SU-DHL-6 (cell line): ENCODE measurements at regions not wholly inside any gene's neighbourhood (a gene's known extent, or its start where the extent isn't known, plus 50 kb on each side); places are given as distances from the start of the nearest gene placed in this dataset.

Source experiments
- H2AFZ ChIP-seq: fragments of 200-600 bp; sonication (generic); 2 replicates; pipeline ENCODE4 v1.6.1; 2014; ENCODE audit warnings: low read depth, mild to moderate bottlenecking, moderate library complexity, mixed read lengths, antibody characterized with exemption, low read length; ENCODE audit not compliant: severe bottlenecking
- H3F3A ChIP-seq: fragments of 200-600 bp; shearing (Covaris generic); 2 replicates; pipeline ENCODE4 v1.6.0; 2016; ENCODE audit warnings: antibody characterized with exemption, mild to moderate bottlenecking; ENCODE audit not compliant: insufficient read depth
- H3K27ac ChIP-seq: fragments of 200-600 bp; sonication (generic); 2 replicates; pipeline ENCODE4 v1.5.1; 2016; ENCODE audit warnings: low read depth, mild to moderate bottlenecking, low read length, moderate library complexity, mixed read lengths
- H3K27me3 ChIP-seq: fragments of 200-600 bp; sonication (generic), shearing (Covaris generic); 2 replicates; pipeline ENCODE4 v1.6.0; 2014; ENCODE audit warnings: mild to moderate bottlenecking, low read length
- H3K36me3 ChIP-seq: fragments of 200-600 bp; sonication (generic); 2 replicates; pipeline ENCODE4 v1.6.1; 2014; ENCODE audit warnings: mild to moderate bottlenecking, low read length, mixed read lengths
- H3K4me2 ChIP-seq: fragments of 300-600, 200-600 bp; shearing (Covaris generic), sonication (generic); 2 replicates; pipeline ENCODE4 v1.6.0; 2014; ENCODE audit warnings: low read length, low read depth, mild to moderate bottlenecking; ENCODE audit not compliant: poor library complexity, severe bottlenecking
- H3K4me3 ChIP-seq: fragments of 200-600 bp; sonication (generic); 2 replicates; pipeline ENCODE4 v1.5.1; 2014; ENCODE audit warnings: antibody characterized with exemption, low read length, mild to moderate bottlenecking, mixed read lengths; ENCODE audit not compliant: insufficient read depth, poor library complexity, severe bottlenecking
- H3K79me2 ChIP-seq: fragments of 200-600 bp; sonication (generic); 2 replicates; pipeline ENCODE4 v1.6.1; 2014; ENCODE audit warnings: mild to moderate bottlenecking, low read length, moderate library complexity; ENCODE audit not compliant: insufficient read depth
- H3K9ac ChIP-seq: fragments of 200-600 bp; sonication (generic); 2 replicates; pipeline ENCODE4 v1.7.0; 2014; ENCODE audit warnings: mild to moderate bottlenecking, low read length
- H3K9me2 ChIP-seq: fragments of 200-600 bp; sonication (generic); replicated peaks from 2 replicates; pipeline ENCODE4 v1.6.1; 2014; ENCODE audit warnings: low read length; ENCODE audit not compliant: insufficient read depth
- H3K9me3 ChIP-seq: fragments of 200-600 bp; sonication (generic); 2 replicates; pipeline ENCODE4 v1.6.1; 2014; ENCODE audit warnings: low read length, mixed read lengths; ENCODE audit not compliant: insufficient read depth
- H4K20me1 ChIP-seq: fragments of 200-600 bp; sonication (generic); 2 replicates; pipeline ENCODE4 v1.6.1; 2014; ENCODE audit warnings: low read depth, mild to moderate bottlenecking, antibody characterized with exemption, low read length, moderate library complexity, mixed read lengths
- EZH2phosphoT487 ChIP-seq: fragments of 200-600 bp; sonication (generic), shearing (Covaris generic); conservative IDR thresholded peaks from 2 replicates; pipeline ENCODE4 v1.6.1; 2018; ENCODE audit warnings: mild to moderate bottlenecking, antibody characterized with exemption, low read length, moderate library complexity, mixed read lengths
- TF ChIP-seq, protein P1 (sequence below): fragments of 200-600 bp; sonication (generic); IDR thresholded peaks from one replicate; pipeline ENCODE4 v1.5.1; 2017; ENCODE audit warnings: antibody characterized with exemption, mild to moderate bottlenecking, low read length, moderate library complexity; ENCODE audit not compliant: insufficient read depth, poor library complexity, severe bottlenecking

DNA sequence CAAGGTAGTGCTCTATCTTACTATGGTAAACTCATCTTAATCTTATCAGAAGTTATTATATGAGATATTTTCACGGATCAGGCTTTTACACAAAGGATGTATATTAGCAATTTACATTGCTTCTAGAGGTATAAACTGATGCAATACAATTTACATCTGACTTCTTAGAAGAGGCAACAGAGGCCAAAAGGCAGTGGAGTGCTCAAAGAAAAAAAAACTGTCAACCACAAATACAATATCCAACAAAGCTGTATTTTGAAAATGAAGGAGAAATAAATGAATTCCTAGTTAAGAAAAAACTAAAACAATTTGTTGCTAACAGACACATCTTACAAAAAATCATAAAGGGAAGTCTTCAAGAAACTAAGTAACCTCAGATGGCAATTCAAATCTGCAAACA, 1031.5 kb upstream of the CNTNAP5 start:
- Histone ChIP-seq H3F3A (no peaks in the 10 kb centered on the region), H2AFZ (no peak overlapping the region), H3K9me2 (no peaks in the 10 kb centered on the region), H4K20me1 (no peaks in the 10 kb centered on the region), H3K9me3 (no peaks in the 10 kb centered on the region), H3K4me3 (no peak overlapping the region), H3K36me3 (no peaks in the 10 kb centered on the region), H3K27ac (no peak overlapping the region), H3K4me2 (no peak overlapping the region), H3K27me3 (no peaks in the 10 kb centered on the region), H3K9ac (no peak overlapping the region), H3K79me2 (no peaks in the 10 kb centered on the region)
- no peak for TF ChIP-seq EZH2phosphoT487
- TF ChIP-seq, protein P1, sequence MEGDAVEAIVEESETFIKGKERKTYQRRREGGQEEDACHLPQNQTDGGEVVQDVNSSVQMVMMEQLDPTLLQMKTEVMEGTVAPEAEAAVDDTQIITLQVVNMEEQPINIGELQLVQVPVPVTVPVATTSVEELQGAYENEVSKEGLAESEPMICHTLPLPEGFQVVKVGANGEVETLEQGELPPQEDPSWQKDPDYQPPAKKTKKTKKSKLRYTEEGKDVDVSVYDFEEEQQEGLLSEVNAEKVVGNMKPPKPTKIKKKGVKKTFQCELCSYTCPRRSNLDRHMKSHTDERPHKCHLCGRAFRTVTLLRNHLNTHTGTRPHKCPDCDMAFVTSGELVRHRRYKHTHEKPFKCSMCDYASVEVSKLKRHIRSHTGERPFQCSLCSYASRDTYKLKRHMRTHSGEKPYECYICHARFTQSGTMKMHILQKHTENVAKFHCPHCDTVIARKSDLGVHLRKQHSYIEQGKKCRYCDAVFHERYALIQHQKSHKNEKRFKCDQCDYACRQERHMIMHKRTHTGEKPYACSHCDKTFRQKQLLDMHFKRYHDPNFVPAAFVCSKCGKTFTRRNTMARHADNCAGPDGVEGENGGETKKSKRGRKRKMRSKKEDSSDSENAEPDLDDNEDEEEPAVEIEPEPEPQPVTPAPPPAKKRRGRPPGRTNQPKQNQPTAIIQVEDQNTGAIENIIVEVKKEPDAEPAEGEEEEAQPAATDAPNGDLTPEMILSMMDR, result no peak

DNA sequence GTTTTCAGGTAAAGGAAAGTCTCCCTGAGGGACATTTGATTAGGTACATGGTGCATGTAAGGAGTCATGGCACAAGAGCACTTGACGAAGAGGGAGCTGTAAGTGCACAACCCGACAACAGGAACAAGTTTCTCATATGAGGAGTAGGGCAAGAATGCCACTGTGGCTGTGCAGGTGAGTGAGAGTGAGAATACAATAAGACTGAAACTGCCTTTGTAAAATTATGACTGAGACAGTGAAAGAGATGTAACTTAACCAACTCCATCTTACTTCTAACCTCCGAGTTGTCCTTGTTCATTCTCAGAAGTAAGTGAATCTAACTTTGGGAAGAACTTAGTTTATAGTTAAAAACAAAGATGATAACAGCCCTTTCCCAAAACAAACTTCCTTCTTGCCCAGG, 1025.8 kb upstream of the CNTNAP5 start:
- no peaks in the 10 kb centered on the region for H4K20me1 ChIP-seq
- no peak overlapping the region for H3K4me3 ChIP-seq
- H2AFZ ChIP-seq, result no peak overlapping the region
- TF ChIP-seq, protein P1, result no peak
- TF ChIP-seq EZH2phosphoT487, result no peak
- no peaks in the 10 kb centered on the region for H3K27me3 ChIP-seq
- no peaks in the 10 kb centered on the region for H3K9me2 ChIP-seq
- no peaks in the 10 kb centered on the region for H3F3A ChIP-seq
- H3K4me2 ChIP-seq, result no peak overlapping the region
- no peak overlapping the region for H3K9ac ChIP-seq
- no peaks in the 10 kb centered on the region for H3K9me3 ChIP-seq
- no peaks in the 10 kb centered on the region for H3K36me3 ChIP-seq
- H3K27ac ChIP-seq, result no peak overlapping the region
- no peaks in the 10 kb centered on the region for H3K79me2 ChIP-seq

DNA sequence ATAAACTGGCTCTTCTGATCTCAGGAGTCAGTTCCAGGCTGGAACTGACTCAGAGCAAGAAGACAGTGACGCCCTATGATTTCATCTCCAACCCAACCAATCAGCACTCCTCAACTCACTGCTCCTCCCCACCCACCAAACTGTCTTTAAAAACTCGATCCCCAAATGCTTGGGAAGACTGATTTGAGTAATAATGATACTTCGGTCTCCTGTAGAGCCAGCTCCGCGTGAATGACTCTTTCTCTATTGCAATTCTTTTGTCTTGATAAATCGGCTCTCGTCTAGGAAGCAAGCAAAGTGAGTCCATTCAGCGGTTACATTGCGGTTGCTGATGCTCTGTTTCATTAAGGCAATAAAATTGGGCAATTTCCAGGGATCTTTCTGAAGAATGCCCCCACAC, 1025.3 kb upstream of the CNTNAP5 start:
- Histone ChIP-seq H3K9me2 (no peaks in the 10 kb centered on the region), H3K4me3 (no peak overlapping the region), H3F3A (no peaks in the 10 kb centered on the region), H3K79me2 (no peaks in the 10 kb centered on the region), H3K9ac (no peak overlapping the region), H4K20me1 (no peaks in the 10 kb centered on the region), H3K4me2 (no peak overlapping the region), H3K27ac (no peak overlapping the region), H3K36me3 (no peaks in the 10 kb centered on the region), H3K9me3 (no peaks in the 10 kb centered on the region), H3K27me3 (no peaks in the 10 kb centered on the region), H2AFZ (no peak overlapping the region)
- TF ChIP-seq, protein P1, result no peak
- TF ChIP-seq EZH2phosphoT487, result no peak
